Thyroid gland (tissue), 4 donors: ENCODE measurements at regions not wholly inside any gene's neighbourhood (a gene's known extent, or its start where the extent isn't known, plus 50 kb on each side); places are given as distances from the start of the nearest gene placed in this dataset.

Experiments used
- CTCF ChIP-seq, 6 experiments: fragments of 200-600 bp in 3 of 6; fragments of 450-650 bp in 3 of 6; sonication (generic) in 3 of 6; IDR thresholded peaks; one replicate each; pipeline ENCODE4 v1.5.1; 2016 to 2019; ENCODE audit warnings: antibody characterized with exemption in 6 of 6, mild to moderate bottlenecking in 2 of 6, inconsistent platforms in 1 of 6, moderate library complexity in 1 of 6
- POLR2A ChIP-seq, 2 donors: fragments of 450-650 bp; IDR thresholded peaks; one replicate each; pipeline ENCODE4 v1.6.1; 2017; ENCODE audit warnings: antibody characterized with exemption in 2 of 2, mild to moderate bottlenecking in 2 of 2, moderate library complexity in 1 of 2

GRCh38 chr12:127445581-127446139 lies 821.3 kb upstream of the TMEM132C start:
- TF ChIP-seq CTCF (IDR thresholded peaks at IDR 0.05) (no peak), POLR2A (IDR thresholded peaks at IDR 0.05) (no peak)
